IPS-18c (cell line): ENCODE measurements at regions not wholly inside any gene's neighbourhood (a gene's known extent, or its start where the extent isn't known, plus 50 kb on each side); places are given as distances from the start of the nearest gene placed in this dataset.

Experiments used
- H3K4me3 ChIP-seq: 2 replicates; pipeline ENCODE4 v1.7.0; 2013; ENCODE audit warnings: low read depth, mild to moderate bottlenecking, low read length, moderate library complexity; ENCODE audit not compliant: insufficient read depth
- H3K9me3 ChIP-seq: one replicate; pipeline ENCODE4 v1.6.1; 2013; ENCODE audit warnings: mild to moderate bottlenecking, low read length, moderate library complexity; ENCODE audit not compliant: control insufficient read depth, insufficient read depth

DNA sequence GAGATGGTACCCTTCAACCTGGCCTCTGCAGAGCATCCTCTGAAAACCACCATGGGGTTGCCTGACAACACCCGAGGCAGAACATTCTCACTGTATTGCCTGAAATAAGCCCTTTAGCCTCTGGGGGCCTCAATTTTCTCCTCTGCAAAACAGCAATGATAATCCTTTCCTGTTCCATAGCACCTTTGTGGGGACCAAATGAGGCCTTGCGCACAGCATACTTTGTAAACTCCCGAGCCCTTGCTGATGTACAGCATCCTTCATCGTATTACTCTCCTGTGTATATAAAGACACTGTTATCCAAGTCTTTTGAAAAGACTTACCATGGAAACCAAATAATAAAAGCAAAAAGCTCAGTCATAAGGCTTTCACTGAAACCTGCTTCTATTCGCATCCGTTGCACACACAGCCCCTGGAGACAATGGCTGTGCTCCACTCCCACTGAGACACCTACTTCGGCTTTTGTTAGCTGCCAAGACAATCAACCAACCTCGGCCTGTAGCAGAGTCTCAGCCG lies 276.0 kb downstream of the FOXO1 start:
- Histone ChIP-seq H3K4me3 (no peak overlapping the region), H3K9me3 (no peaks in the 10 kb centered on the region)

DNA sequence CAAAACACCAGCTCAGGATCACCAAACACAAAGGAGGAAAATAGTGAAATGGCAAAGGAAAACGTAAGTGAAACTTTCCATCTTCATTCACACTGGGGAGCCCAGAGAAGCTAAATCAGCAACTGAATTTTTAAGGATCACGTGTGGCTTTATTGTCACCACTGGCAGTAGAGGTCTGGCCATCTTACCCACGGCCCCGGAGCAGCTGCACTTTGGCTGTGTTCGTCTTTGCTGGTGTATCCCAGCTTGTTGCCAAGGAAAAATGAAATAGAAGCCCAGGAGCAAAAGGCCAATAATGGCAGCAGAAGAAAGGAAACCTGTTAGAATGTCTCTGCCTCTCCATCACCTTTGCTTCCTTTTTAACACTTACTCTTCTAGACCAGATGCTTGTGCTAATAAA lies 274.7 kb downstream of the FOXO1 start:
- Histone ChIP-seq H3K9me3 (no peaks in the 10 kb centered on the region), H3K4me3 (no peak overlapping the region)

DNA sequence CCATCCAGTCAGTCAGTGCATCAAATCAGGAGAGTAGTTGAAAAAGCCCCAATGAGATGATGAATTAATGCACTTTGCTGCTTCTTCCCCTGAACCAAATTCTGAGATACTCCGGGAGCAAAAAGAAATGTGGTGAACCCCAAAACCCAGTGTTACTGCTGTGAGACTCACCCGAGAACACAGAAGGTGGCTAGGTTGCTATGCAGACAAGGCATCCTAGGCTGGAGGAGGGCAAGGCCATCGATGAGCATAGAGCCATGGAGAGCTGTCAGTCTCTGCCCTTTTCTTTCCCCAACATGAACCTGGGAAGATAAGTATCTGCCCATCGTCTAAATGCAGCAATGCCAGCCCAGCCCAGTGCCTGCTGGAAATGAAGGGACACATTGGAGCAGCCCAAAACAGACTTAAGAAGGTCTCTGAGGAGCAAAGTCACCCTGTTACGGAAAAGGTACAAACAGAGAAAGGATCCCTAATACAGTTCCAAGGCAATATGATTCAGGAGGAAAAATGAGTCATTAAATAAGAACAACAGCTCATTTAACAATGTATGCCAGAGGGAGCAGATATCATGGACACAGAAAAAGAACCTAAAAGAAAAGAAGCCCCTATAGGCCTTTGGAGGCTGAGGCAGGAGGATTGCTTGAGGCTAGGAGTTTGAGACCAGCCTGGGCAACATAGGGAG lies 272.0 kb downstream of the FOXO1 start:
- no peak overlapping the region for H3K4me3 ChIP-seq
- H3K9me3 ChIP-seq, result no peaks in the 10 kb centered on the region

DNA sequence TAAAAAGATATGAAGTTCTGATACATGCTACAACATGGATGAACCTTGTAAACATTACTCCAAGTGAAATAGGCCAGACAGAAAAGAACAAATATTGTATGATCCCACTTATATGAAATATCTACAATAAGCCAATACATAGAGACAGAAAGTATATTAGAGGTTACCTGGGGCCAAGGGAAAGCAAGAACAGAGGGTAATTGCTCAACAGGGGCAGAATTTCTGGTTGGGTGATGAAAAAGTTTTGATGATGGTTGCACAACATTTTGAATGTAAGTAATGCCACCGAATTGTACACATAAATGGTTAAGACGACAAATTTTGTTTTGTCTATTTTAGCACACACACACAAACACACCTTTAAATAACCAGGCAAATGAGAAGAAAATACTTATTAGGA lies 268.4 kb downstream of the FOXO1 start:
- Histone ChIP-seq H3K4me3 (no peak overlapping the region), H3K9me3 (no peaks in the 10 kb centered on the region)

DNA sequence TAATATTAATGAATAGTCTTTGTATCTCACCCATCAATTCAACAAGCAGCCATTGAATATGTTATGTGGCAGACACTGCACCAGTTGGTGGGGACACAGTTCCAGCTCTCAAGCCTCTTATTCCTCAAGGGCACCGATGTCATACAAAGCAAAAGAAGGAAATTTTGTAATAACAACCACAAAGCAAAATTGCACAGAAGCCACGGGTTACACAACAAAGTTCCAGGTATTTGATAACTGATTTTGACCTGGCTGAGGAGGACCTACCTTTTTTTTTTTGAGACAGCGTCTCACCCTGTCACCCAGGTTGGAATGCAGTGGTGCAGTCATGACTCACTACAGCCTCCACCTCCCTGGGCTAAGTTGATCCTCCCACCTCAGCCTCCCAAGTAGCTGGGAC lies 266.7 kb downstream of the FOXO1 start:
- Histone ChIP-seq H3K9me3 (no peaks in the 10 kb centered on the region), H3K4me3 (no peak overlapping the region)

DNA sequence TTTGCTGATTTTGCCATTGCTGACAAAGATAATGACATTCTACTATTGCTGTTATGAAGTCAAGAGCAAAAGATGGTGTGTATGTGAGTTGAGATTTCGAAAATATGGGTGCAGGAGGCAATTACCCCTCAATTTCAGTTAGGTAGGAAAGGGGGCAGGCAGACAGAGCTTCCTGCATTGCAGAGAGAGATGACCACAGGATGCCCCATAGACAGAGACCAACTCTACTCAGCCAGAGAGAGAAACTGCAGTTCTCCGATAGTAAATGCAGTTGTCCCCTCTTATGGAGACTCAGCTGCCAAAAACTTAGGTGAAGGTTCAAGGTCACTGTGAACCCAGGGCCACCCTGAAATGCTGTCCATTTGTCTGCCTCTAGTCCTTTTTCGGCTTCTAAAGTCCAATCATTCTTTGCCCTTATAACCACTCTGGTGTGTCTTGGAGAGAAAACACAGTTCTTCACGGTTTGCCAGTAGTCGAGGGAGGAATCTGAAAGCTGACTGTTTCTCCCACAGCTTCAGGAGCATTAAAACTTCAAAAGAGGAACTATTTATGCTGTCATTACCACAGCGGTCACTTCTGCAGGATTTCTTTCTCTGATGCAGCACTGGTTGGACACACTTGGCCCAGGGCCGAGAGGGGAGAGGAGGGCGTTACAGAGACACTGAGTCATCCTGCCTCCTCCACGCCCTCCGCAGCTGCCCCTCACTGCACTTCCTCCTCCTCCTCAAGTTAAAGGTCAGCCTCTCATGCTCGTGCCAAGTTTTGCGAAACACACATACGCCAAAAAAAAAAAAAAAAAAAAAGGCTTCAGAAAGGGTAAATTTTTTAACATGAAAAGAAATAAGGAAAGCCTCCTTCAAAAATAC lies 264.3 kb downstream of the FOXO1 start:
- H3K4me3 ChIP-seq, result no peak overlapping the region

DNA sequence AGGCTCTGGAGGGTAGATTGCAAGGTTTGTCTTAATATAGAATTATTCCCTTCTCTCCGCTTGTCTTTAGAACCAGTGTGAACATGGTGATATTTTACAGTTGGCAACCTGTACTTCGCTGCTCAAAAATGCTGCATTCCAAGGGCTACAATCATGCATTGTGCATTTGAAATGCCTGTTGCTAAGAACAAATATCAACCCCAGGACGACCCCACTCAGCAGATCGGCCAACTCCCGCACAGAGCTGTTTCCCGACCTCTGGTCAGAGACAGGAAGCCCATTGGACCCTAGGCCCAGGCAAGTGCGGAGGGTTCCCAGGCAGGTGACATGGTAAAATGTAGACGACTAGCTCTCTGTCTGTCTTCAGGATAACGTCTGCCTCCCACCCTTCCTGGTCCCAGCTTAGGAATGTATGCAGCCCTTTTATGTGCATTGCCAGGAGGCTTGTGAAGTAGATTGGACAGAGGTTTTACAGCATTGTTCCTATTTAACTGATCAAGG lies 263.5 kb downstream of the FOXO1 start:
- H3K4me3 ChIP-seq, result no peak overlapping the region

More for the DNA sequence above, 264.3 kb downstream of the FOXO1 start:
- no peaks in the 10 kb centered on the region for H3K9me3 ChIP-seq

DNA sequence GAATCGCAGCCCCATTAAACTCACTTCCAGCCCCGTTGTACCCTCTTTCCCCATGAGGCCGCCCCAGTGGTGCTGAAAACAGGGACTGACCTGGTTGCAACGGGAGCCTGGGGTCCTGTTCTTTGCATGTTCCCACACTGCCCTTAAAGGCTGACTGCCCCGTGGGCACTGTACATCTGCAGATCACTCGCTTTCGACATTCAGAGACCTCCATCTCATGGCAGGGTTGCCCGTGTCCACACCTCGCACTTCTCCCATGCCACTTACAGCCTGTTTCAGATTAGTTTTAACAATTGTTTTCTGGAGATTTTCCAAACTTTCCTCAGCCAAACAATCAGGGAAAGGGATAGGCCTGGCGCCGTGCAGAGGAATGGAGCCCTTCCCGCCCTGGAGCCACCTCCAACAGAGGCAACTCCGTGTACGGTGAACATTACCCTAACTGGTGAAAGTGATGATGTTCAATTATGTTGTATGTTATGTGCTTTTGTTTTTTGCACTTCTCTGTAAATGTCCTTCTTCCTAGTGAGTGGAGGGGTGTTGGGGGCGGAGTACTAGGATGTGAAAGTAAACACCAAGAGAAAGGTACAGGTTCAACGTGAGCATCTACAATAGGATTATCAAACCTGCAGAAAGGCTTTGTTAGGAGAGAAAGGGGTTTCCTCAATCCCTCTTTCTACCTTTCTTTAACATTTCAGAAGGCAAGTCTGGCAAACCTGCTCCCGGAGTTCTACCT lies 262.8 kb downstream of the FOXO1 start:
- Histone ChIP-seq H3K4me3 (no peak overlapping the region), H3K9me3 (no peaks in the 10 kb centered on the region)

More for the DNA sequence above, 263.5 kb downstream of the FOXO1 start:
- H3K9me3 ChIP-seq, result no peaks in the 10 kb centered on the region

DNA sequence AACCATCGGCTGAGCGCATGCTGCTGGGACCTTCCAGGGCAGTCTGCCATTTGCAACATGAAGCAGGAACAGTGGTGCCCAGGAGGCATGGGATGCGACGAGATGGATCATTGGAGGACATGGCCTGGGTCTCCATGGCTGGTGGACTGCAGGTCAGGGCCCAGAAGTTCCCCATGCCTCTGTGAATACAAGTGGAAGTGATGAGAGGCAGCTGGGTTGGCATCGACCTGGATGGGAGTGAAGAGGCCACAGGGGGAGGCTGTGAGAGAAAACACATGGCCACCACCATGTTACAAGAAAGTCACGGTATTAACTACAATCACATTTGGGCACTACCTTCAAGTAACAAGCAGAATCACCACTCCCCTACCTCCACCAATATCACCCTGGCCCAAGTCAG lies 262.0 kb downstream of the FOXO1 start:
- H3K4me3 ChIP-seq, result no peak overlapping the region
- no peaks in the 10 kb centered on the region for H3K9me3 ChIP-seq

DNA sequence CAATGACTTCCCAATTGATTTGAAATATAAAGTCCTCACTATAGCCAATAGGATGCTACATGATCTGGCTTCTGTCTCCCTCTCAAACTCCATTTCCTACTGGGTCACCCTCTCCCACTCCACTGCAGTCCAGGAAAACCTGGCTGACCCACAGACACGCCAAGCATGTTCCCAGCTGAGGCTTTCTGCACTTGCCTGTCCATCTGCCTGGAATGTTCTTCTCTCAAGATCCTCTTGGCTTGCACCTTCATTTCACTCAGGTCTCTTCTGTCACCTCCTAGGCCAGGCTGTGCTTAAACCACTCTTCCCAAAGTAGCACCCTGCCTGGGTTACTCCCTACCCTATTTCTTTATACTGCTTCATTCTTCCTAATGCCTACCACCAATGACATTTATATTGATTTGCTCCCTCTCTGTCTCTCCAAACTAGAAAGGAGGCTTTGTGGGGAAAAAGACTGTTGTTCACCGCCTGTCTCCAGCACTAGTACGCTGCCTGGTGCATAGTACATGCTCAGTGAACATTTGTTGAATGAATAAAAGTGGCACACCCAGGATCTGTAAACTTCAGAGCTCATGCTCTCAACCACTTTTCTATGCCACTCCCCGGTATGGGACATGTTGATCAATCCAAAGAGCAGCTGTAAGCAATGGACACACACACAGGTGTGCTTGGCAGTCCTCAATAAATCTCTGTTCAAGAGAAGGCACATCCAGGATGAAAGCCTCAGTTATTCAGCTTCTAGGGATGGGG lies 261.3 kb downstream of the FOXO1 start:
- Histone ChIP-seq H3K9me3 (no peaks in the 10 kb centered on the region), H3K4me3 (no peak overlapping the region)

DNA sequence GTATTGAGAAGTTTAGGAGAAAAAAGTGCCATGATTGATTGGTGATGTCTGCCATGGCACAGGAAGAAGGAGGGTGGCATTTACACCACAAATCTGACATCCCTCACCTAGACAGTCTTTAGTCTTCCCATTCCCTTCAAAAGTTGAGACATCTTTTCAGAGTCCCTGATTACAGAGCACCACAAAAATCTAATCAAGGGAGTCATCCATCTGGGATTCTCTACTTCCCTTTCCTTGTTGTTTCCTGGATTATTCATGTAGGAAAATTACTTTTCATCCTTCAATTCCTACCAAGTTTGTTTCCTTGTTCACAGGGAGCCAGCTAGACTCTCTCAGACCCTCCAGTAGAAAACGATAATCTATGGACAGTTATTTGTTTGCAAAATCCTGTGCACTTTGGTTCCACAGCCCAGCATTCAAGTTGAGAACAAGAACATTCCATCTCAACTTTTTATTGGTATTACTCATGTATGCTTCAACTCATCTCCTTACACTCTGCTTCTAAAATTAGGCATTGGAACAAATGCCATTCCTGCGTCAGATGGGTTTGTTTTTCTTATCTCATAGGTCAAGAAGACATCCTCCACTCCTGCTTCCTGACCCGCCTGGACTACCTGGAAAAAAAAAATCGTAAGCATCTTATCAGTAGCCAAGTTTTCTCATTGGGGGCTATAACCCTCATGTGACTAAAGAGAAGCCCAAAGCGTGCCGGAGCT lies 259.9 kb downstream of the FOXO1 start:
- H3K4me3 ChIP-seq, result no peak overlapping the region

DNA sequence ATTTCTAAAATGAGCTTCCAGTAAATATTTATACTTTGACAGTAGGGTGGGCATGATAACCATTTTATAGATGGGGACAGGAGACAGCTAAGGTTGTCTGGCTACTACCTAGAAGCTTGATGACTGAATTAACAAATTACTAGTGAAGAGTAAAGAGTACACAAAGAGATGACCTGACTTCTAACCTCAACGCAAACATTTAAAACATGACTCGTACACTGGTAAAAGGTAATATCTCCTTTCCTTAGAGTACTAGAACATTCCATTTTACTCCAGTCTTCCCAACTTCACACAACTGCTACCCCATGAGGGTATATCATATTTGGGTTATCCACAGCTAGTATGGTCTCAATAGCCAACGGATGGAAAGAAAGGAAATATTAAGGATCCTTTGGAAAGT lies 258.9 kb downstream of the FOXO1 start:
- no peak overlapping the region for H3K4me3 ChIP-seq
- H3K9me3 ChIP-seq, result no peaks in the 10 kb centered on the region

More for the DNA sequence above, 259.9 kb downstream of the FOXO1 start:
- H3K9me3 ChIP-seq, result no peaks in the 10 kb centered on the region

DNA sequence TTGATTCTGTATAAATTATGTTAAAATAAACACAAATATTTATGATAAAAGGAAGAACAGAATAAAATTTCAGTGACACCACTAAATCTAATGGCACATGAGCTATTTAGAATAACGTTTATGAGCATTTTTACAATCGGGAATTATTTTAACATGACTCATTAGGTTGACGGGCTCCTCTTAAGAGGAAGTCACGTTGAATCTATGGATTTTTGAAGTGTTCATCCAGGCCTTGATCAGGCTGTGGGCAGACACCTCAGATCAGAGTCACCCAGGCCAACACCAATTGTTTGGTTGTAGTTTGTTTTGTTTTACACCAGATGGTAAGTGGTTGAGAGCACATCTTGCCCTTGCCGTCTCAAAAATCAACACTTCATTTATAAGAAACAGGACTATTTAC lies 257.8 kb downstream of the FOXO1 start:
- Histone ChIP-seq H3K4me3 (no peak overlapping the region), H3K9me3 (no peaks in the 10 kb centered on the region)

DNA sequence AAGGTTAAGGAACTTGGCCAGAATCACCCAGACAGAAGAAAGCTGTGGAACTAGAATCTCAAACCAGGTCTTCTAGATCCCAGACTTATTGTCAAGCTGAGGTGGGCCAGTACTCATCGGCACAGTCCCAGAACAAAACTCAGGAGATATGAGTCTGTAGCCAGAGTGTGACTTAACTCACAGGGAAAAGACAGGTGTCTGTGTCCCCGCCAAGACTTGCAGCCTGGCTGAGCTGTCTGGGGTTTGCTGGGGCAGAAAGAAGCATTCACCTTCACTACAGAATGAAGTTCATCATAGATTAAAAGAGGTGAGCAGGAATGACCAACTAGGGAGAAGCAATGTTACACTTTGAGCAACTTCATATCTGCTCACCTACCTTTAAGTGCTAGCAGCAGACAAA lies 257.2 kb downstream of the FOXO1 start:
- H3K9me3 ChIP-seq, result no peaks in the 10 kb centered on the region

DNA sequence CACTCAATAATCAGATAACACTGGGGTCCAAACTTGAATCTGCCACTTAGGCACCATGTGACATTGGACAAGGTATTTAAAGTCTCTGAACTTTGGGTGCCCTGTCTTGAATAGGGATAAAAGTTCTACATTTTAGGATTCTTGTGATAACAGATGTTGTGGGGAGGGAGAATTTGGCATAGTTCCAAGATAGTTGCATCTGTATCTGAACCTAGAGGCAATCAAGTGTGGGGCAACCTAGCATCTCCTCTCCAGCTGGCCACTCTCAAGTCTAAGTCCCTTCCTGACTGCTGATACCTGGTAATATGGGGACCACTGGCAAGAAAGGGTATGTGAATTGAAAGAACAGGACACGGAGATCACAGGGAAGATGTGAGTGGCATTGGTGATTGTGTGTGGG lies 256.1 kb downstream of the FOXO1 start:
- Histone ChIP-seq H3K9me3 (no peaks in the 10 kb centered on the region), H3K4me3 (no peak overlapping the region)

More for the DNA sequence above, 257.2 kb downstream of the FOXO1 start:
- no peak overlapping the region for H3K4me3 ChIP-seq

DNA sequence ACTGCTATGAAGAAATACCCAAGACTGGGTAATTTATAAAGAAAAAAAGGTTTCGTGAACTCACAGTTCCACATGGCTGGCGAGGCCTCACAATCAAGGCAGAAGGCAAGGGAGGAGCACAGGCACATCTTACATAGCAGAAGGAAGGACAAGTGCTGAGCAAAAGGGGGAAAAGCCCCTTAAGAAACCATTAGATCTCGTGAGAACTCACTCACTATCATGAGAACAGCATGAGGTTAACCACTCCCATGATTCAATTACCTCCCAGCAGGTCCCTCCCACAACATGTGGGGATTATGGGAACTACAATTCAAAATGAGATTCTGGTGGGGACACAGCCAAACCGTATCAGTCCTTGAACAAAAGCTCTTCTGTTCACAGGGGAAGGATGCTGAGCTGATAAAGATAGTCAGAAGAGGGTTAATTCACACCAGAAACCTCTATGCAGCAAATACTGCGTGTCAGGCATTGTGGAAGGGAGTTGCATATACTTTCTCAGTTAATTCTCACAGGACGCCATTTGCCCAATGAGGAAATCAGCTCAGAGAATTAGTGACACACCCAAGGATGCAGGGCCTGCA lies 246.2 kb downstream of the FOXO1 start:
- Histone ChIP-seq H3K4me3 (no peak overlapping the region), H3K9me3 (no peaks in the 10 kb centered on the region)
